ENCODE measurements at regions not wholly inside any gene's neighbourhood (a gene's known extent, or its start where the extent isn't known, plus 50 kb on each side); places are given as distances from the start of the nearest gene placed in this dataset.

GRCh38 chr5:3825531-3826451 lies 230.2 kb downstream of the IRX1 start:
- H3K4me3 ChIP-seq = no peak overlapping the region
- H3K4me1 ChIP-seq = no peaks in the 10 kb centered on the region
- TF ChIP-seq CTCF (IDR thresholded peaks at IDR 0.05) = no peak
- H3K27me3 ChIP-seq = no peaks in the 10 kb centered on the region
- no peaks in the 10 kb centered on the region for H3K9me3 ChIP-seq
- DNase-seq (ENCODE audit: extremely low spot score in 2 of 2) = no peak
- intact Hi-C loops (cut with DNase I) = no loop called here
- no peaks in the 10 kb centered on the region for H3K36me3 ChIP-seq
- H3K27ac ChIP-seq = no peak overlapping the region

GRCh38 chr5:3827624-3828023 lies 232.0 kb downstream of the IRX1 start:
- TF ChIP-seq POLR2A (IDR thresholded peaks at IDR 0.05) = no peak
- no peak for TF ChIP-seq POLR2AphosphoS5 (IDR thresholded peaks at IDR 0.05; ENCODE audit: insufficient read depth in 1 of 2, low read depth in 1 of 2)
- no peak for TF ChIP-seq CTCF (IDR thresholded peaks at IDR 0.05)
- DNase-seq (ENCODE audit: extremely low spot score in 2 of 2) = no peak
- no peak overlapping the region for H3K4me3 ChIP-seq
- intact Hi-C loops (cut with DNase I) = no loop called here
- H3K27me3 ChIP-seq = no peaks in the 10 kb centered on the region
- no peaks in the 10 kb centered on the region for H3K9me3 ChIP-seq
- no peaks in the 10 kb centered on the region for H3K36me3 ChIP-seq
- no peaks in the 10 kb centered on the region for H3K4me1 ChIP-seq
- H3K27ac ChIP-seq = no peak overlapping the region

DNA sequence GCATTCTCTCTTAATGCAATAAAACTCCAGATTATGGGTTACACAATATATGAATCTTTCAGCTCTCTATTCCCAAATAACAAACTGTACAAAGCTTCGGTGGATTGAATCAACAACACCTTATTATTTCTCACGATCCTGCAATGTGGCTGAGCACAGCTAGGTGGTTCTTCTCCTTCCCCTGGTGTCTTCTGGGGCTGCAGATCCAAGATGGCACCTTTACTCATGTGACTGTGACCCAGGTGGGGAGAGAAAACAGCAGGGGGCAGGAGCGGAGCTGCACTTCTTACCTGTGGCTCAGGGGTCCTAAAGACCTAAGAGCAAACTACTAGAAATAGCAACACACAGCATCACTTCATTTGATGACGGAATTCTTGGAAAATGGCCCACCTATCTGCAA lies 233.1 kb downstream of the IRX1 start:
- H3K4me3 ChIP-seq = no peak overlapping the region
- no peak overlapping the region for H3K27ac ChIP-seq
- DNase-seq (ENCODE audit: extremely low spot score in 2 of 2) = no peak
- no peaks in the 10 kb centered on the region for H3K27me3 ChIP-seq
- no peaks in the 10 kb centered on the region for H3K4me1 ChIP-seq
- H3K9me3 ChIP-seq = no peaks in the 10 kb centered on the region
- H3K36me3 ChIP-seq = no peaks in the 10 kb centered on the region
- intact Hi-C loops (cut with DNase I) = no loop called here
- TF ChIP-seq POLR2AphosphoS5 (IDR thresholded peaks at IDR 0.05; ENCODE audit: insufficient read depth in 1 of 2, low read depth in 1 of 2) = no peak
- TF ChIP-seq POLR2A (IDR thresholded peaks at IDR 0.05) = no peak
- TF ChIP-seq CTCF (IDR thresholded peaks at IDR 0.05) = no peak

GRCh38 chr5:3833566-3833965 lies 237.9 kb downstream of the IRX1 start:
- intact Hi-C loops (cut with DNase I) = no loop called here
- no peak for DNase-seq (ENCODE audit: extremely low spot score in 2 of 2)
- no peak overlapping the region for H3K27ac ChIP-seq

More at GRCh38 chr5:3833566-3833965, 237.9 kb downstream of the IRX1 start:
- TF ChIP-seq POLR2A (IDR thresholded peaks at IDR 0.05) (no peak), CTCF (IDR thresholded peaks at IDR 0.05) (no peak), POLR2AphosphoS5 (IDR thresholded peaks at IDR 0.05; ENCODE audit: insufficient read depth in 1 of 2, low read depth in 1 of 2) (no peak)
- H3K4me1 ChIP-seq = no peaks in the 10 kb centered on the region
- H3K27me3 ChIP-seq = no peaks in the 10 kb centered on the region
- no peak overlapping the region for H3K4me3 ChIP-seq
- no peaks in the 10 kb centered on the region for H3K36me3 ChIP-seq
- H3K9me3 ChIP-seq = no peaks in the 10 kb centered on the region
